Endothelial cell (in vitro differentiated cells): ENCODE measurements at regions not wholly inside any gene's neighbourhood (a gene's known extent, or its start where the extent isn't known, plus 50 kb on each side); places are given as distances from the start of the nearest gene placed in this dataset.

Experiments
- DNase-seq: peaks from one replicate; pipeline ENCODE4 v3.0.0; 2021; ENCODE audit warnings: low spot score
- H3K27ac Mint-ChIP-seq: one replicate; pipeline ENCODE4 v1.8.0; 2021; ENCODE audit warnings: mixed read lengths, inconsistent platforms; ENCODE audit not compliant: unreplicated experiment
- H3K27me3 Mint-ChIP-seq: one replicate; pipeline ENCODE4 v1.8.0; 2021; ENCODE audit warnings: mild to moderate bottlenecking, moderate library complexity, mixed read lengths, inconsistent platforms; ENCODE audit not compliant: unreplicated experiment
- H3K36me3 Mint-ChIP-seq: one replicate; pipeline ENCODE4 v1.8.0; 2021; ENCODE audit warnings: mild to moderate bottlenecking, low read depth, mixed read lengths, inconsistent platforms; ENCODE audit not compliant: unreplicated experiment
- H3K4me1 Mint-ChIP-seq: one replicate; pipeline ENCODE4 v1.8.0; 2021; ENCODE audit warnings: mild to moderate bottlenecking, mixed read lengths, inconsistent platforms; ENCODE audit not compliant: unreplicated experiment
- H3K4me3 Mint-ChIP-seq: one replicate; pipeline ENCODE4 v1.8.0; 2021; ENCODE audit warnings: mild to moderate bottlenecking, mixed read lengths, inconsistent platforms; ENCODE audit not compliant: unreplicated experiment
- H3K9me3 Mint-ChIP-seq: one replicate; pipeline ENCODE4 v1.8.0; 2021; ENCODE audit warnings: mixed read lengths, inconsistent platforms; ENCODE audit not compliant: unreplicated experiment
- CTCF ChIP-seq: fragments of 200-600 bp; sonication (generic); IDR thresholded peaks from one replicate; pipeline ENCODE4 v1.5.0; 2021; ENCODE audit warnings: antibody characterized with exemption; ENCODE audit not compliant: unreplicated experiment

GRCh38 chr6:109315341-109316110, 66.7 kb downstream of the CD164 start:
- Mint-ChIP-seq H3K36me3 (no peaks in the 10 kb centered on the region), H3K4me3 (no peak overlapping the region), H3K27ac (no peak overlapping the region), H3K4me1 (peaks cover 7% of the 10 kb centered on the region), H3K27me3 (peaks cover 6% of the 10 kb centered on the region), H3K9me3 (no peaks in the 10 kb centered on the region)
- DNase-seq: no peak
- no peak for TF ChIP-seq CTCF

- Mint-ChIP-seq H3K9me3 (no peaks in the 10 kb centered on the region), H3K4me3 (no peak overlapping the region), H3K27ac (no peak overlapping the region), H3K4me1 (peaks cover 7% of the 10 kb centered on the region), H3K27me3 (peaks cover 6% of the 10 kb centered on the region), H3K36me3 (no peaks in the 10 kb centered on the region)
- no peak for DNase-seq
- no peak for TF ChIP-seq CTCF
Observed at GRCh38 chr6:109314313-109314712, 68.0 kb downstream of the CD164 start.

GRCh38 chr6:109313139-109313538, 69.1 kb downstream of the CD164 start:
- H3K9me3 Mint-ChIP-seq: no peaks in the 10 kb centered on the region
- H3K27ac Mint-ChIP-seq: no peak overlapping the region
- no peaks in the 10 kb centered on the region for H3K4me1 Mint-ChIP-seq
- DNase-seq: no peak
- no peak overlapping the region for H3K4me3 Mint-ChIP-seq
- no peaks in the 10 kb centered on the region for H3K36me3 Mint-ChIP-seq
- peaks cover 3% of the 10 kb centered on the region for H3K27me3 Mint-ChIP-seq
- TF ChIP-seq CTCF: no peak

- Mint-ChIP-seq H3K27ac (no peak overlapping the region), H3K27me3 (peaks cover 2% of the 10 kb centered on the region), H3K9me3 (no peaks in the 10 kb centered on the region), H3K4me1 (no peaks in the 10 kb centered on the region), H3K4me3 (no peak overlapping the region), H3K36me3 (no peaks in the 10 kb centered on the region)
- TF ChIP-seq CTCF: no peak
- DNase-seq: no peak
Observed at GRCh38 chr6:109311471-109311870, 70.8 kb downstream of the CD164 start.

GRCh38 chr6:109309917-109310316, 72.3 kb downstream of the CD164 start:
- Mint-ChIP-seq H3K27ac (no peak overlapping the region), H3K9me3 (no peaks in the 10 kb centered on the region), H3K4me1 (peaks cover 2% of the 10 kb centered on the region), H3K4me3 (no peak overlapping the region), H3K36me3 (no peaks in the 10 kb centered on the region), H3K27me3 (peaks cover 2% of the 10 kb centered on the region)
- no peak for DNase-seq
- TF ChIP-seq CTCF: no peak
